COR-L47 (cell line): ENCODE measurements at regions not wholly inside any gene's neighbourhood (a gene's known extent, or its start where the extent isn't known, plus 50 kb on each side); places are given as distances from the start of the nearest gene placed in this dataset.

Source experiments
- DNase-seq: peaks from one replicate; lab custom pipeline; 2025; lab: John Stamatoyannopoulos, UW

GRCh38 chr6:156352861-156353260, 424.3 kb upstream of the ARID1B start:
- DNase-seq = no peak

GRCh38 chr6:156351346-156351966, 425.7 kb upstream of the ARID1B start:
- no peak for DNase-seq

DNA sequence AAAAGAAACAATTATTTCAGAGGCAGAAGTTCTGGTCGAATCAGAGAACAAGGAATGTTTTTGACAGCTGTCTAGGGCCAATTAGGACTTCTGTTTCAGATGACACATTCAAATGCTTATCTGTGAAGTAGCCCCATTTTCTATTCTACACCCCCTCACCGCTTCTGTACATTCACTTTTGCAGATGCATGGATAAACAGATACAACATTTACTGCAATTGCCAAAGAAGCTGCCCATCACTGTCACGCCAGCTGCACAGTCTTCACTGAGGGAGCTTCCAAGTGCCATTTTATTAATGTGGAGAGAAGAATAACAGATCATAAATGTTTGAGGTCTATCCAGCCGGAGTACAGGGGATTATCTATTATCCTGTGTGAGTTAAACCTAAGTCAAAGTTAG, 426.8 kb upstream of the ARID1B start:
- DNase-seq = no peak

- no peak for DNase-seq
Measured at GRCh38 chr6:156348849-156349248, 428.3 kb upstream of the ARID1B start.

DNA sequence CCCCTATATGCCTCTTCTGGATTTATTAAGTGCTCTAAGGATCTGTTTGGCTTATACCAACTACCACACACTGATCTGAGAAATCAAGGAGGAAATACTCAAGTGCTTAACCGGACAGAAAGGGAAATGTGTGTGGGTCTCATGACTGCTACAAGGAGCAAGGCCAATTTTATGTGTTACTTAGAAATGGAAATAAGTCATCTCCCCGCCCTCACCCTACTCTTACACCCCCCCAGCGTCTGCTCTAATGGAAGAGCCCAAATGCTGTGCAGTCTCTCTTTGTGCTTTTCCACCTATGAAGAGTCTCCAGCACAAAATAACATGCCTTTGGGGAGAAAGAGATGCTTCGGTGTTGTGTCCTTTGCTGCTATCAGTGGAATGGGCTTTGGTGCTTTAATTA, 428.8 kb upstream of the ARID1B start:
- no peak for DNase-seq

- no peak for DNase-seq
Measured at GRCh38 chr6:156347656-156348055, 429.5 kb upstream of the ARID1B start.

GRCh38 chr6:156347246-156347645, 429.9 kb upstream of the ARID1B start:
- DNase-seq = no peak

- DNase-seq = no peak
Measured at GRCh38 chr6:156345700-156346099, 431.5 kb upstream of the ARID1B start.

DNA sequence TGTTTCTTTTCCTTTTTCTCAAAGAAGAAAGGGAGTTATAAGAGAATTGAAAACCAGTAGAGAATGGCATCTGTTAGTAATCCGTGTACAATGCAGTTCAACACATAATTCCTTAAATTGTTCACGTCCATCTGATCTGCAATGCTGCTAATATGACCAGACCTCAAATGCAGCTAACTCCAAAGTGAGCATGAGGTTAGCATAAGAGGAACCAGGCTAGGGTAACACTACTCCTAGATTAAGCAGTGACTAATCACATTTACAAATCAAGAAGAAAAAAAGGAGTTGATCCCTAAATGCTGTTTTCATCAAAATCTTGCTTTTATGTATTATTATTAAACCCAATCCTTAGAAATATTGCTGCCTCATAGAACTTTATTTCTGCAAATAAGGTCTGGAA, 432.7 kb upstream of the ARID1B start:
- no peak for DNase-seq

- no peak for DNase-seq
Measured at GRCh38 chr6:156337801-156338200, 439.4 kb upstream of the ARID1B start.

DNA sequence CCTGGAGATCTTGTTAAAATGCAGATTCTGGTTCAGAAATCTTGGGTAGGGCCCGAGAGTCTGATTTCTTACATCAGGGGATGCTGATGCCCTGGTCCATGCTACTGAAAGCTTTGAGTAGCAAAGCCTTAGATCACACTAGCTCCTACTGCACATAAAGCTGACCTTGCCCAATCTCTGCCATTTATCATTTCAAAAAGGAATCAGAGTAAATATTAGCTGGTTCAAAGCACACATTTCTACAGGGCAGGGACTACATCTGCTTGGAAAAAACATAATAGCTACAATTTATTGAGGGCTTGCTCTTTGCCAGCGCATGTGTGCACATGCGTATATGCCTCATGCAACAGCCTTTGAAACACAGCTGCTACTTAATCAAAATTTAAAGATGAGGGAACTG, 440.4 kb upstream of the ARID1B start:
- DNase-seq = no peak

DNA sequence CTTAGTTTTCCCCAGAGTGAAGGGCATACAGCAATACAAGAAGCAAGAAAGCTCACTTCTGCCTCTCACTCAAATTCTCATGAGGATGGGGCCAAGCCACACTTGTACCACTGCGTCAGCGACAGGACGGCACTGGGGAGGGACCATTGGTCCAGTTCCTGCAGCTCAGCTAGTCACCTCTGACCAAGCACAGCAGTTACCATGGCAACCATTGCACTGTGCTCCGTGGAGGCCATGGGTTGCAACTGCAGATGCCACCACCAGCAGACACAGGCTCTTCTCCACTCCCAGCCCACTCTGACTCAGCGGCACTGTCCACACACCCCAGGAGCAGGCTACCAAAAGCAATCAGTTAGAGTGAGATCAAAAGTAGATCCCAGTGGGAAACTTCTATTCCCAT, 441.1 kb upstream of the ARID1B start:
- no peak for DNase-seq

- DNase-seq = no peak
Measured at GRCh38 chr6:156334966-156335365, 442.2 kb upstream of the ARID1B start.

DNA sequence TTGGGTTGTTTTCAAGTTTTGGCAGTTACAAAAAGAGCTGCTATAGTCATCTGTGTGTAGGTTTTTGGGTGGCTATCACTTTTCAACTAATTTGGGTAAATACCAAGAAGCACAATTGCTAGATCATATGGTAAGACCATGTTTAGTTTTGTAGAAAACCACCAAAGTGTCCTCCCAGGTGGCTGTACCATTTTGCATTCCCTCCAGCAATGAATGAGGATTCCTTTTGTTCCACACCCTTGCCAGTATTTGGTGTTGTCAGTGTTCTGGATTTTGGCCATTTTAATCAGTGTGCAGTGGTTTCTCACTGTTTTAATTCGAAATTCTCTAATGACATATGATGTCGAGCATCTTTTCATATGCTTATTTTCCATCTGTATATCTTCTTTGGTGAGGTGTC, 457.5 kb upstream of the ARID1B start:
- DNase-seq = no peak

DNA sequence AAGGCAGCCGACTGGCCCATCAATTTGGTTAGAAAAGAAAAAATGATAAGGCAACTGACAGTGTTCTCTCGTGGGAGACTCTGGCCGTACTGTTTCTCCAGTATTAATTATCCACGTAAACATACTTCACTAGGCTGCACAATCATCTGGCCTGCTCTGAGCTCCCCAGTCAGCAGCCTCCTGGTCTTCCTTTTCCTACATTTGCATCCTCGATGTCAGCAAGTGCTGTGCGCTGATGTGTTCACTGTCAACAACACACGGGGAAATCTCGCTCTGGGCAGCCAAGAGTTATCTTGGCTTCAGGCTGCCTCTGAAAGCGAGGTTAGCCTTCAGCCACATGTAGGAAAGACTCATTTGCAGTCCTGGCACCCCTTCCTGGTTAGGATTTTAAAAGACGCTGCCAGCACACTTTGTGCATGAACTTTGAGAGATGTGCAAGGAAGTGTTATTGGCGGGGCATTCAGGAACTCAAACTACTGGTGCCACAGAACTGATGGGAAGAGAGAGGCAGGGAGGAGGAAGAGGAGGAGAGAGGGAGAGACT, 460.5 kb upstream of the ARID1B start:
- no peak for DNase-seq

GRCh38 chr6:156315146-156315545, 462.0 kb upstream of the ARID1B start:
- DNase-seq = no peak

GRCh38 chr6:156313037-156313436, 464.1 kb upstream of the ARID1B start:
- DNase-seq = no peak

DNA sequence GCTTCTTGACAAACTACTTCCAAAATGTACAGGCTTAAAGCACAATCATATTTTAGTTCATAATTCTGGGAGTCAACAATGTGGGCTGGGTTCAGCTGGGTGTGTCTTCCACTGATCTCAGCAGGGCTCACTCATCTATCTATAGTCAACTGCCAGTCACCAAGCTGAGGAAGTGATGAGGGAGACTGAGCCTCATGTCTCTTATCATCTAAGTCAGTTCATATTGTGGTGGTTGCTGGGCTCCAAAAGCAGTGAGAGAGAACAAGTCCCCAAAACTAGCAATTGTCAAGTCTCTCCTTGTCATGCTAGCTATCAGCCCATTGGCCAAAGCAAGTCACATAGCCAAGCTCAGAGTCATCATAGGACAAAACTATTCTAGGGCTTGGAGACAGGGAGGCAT, 465.9 kb upstream of the ARID1B start:
- DNase-seq = no peak

DNA sequence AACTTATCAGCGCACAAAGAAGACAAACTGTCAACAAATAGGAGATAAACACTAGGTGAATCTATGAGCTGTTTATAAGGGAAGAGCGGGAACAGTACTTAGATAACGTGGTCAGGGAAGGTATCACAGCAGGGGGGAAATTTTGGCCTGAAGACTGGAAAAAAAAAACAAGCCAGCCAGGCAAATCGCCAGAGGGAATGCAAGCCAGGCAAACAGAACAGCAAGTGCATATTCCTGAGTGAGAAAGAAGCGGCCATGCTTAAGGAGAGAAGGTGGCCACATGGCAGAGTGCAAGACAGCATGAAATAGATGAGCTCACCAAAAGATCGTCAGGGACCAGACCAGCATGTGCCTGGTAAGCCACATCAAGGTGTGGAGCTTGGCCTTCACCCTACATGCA, 466.5 kb upstream of the ARID1B start:
- DNase-seq = peak; percentile 10

DNA sequence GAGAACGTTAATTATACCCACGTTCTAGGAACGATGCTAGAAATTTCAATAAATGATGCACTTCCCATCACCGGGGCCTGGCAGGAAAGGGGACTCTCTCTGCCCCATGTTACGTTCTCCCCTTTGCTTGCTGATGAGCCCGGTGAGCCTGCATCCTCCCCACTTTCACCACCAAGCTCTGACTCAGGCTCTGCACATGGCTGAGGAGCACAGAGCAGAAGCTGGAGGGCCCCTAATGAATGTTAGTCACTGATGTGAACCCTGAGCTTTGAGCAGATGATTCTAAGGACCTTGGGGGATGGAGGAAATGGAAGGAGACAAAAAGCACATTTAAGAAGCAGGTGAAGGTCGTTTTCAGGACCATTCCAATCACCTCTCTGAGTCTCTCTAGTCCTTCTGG, 468.2 kb upstream of the ARID1B start:
- DNase-seq = no peak

DNA sequence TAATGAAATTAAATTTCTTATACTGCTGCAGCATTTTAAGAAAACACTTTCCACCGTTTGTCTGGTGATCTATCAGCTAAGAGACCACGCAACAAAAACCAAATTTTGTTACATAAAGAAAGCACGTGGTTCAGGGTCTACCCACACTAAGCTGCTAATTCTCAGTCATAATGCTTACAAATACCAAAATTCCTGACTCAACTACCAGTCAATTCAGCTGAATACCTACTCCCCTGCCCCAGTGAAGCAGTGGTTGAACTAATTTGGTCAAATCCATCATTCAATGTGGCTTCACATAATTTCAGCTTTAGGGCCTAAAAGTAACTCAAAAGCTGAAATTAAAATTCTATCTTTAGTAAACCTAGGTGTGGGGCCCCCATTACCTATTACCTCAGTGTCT, 468.6 kb upstream of the ARID1B start:
- no peak for DNase-seq

DNA sequence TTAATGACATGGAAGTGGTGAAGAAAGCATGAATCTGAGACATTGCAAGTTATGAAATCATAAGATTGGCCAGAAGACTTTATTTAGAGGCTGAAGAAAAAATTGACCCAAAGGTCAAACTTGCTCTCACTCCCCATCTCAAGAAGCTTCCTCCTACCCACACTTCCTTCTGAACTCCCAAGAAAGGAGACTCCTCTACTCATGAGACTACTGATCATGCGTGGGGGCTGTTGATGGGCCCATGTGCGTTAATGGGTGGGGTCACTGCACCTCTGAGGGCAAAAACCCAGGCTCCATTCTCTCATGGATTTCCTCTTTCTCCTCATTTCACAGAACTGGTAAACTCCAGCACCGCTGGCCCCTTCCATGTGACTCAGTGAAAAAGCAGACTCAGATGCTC, 470.6 kb upstream of the ARID1B start:
- no peak for DNase-seq

GRCh38 chr6:156283091-156283490, 494.1 kb upstream of the ARID1B start:
- DNase-seq = no peak

- DNase-seq = no peak
Measured at GRCh38 chr6:156282087-156282486, 495.1 kb upstream of the ARID1B start.

GRCh38 chr6:156281266-156281665, 495.9 kb upstream of the ARID1B start:
- DNase-seq = no peak
